Stimulated activated CD8-positive, alpha-beta memory T cell treated with anti-CD3 and anti-CD28 coated beads, Interleukin-12 subunit alpha, Interleukin-12 subunit beta, amount 100 ng/mL, for 24 hours (primary cell): ENCODE measurements at regions not wholly inside any gene's neighbourhood (a gene's known extent, or its start where the extent isn't known, plus 50 kb on each side); places are given as distances from the start of the nearest gene placed in this dataset.

Source experiments
- DNase-seq: peaks from one replicate; pipeline ENCODE4 v3.0.0-alpha.2; 2020; ENCODE audit errors: extremely low read depth

- no peak for DNase-seq
Observed at GRCh38 chr15:31243895-31244294, 82.7 kb upstream of the KLF13 start.

GRCh38 chr15:31245135-31245689, 81.4 kb upstream of the KLF13 start:
- no peak for DNase-seq

- no peak for DNase-seq
Observed at GRCh38 chr15:31245756-31246155, 80.9 kb upstream of the KLF13 start.

DNA sequence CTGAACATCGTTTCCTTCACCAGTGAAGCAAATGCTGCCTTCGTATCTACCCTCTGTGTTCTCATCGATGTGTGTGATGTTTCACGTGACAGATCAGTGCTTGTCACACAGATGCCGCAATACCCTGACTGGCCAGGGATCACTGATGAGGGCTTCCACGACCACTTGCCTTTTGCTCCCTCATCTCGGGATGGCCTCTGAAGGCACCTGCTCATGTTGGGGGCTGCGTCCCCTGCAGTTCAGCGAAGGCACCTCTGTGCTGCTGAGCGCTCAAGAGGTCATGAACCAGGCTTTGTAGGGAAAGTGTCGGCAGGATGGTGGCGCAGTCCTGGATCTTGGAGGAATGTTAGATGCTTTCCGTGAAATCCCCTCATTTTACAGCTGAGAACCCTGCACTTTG, 79.2 kb upstream of the KLF13 start:
- DNase-seq: no peak

GRCh38 chr15:31248263-31248662, 78.4 kb upstream of the KLF13 start:
- DNase-seq: no peak

DNA sequence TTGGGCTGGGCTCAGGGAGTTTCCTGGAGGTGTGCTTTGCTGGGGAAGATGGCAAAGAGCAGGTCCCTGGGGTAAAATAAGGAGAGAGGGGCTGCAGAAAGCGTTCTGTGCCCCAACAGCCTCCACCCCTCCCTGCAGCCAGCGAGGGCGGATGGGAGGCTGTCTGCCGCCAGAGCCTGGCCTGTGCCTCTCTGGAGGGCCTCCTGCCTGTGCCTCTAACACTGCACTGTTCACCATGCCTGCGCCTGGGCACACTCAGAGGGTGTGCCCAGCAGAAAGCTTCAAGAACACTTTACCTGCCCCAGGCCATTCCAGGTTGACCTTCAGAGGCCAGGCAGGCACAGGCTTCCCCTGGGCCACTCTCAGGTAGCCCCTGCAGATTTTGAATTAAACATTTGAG, 77.7 kb upstream of the KLF13 start:
- DNase-seq: no peak

DNA sequence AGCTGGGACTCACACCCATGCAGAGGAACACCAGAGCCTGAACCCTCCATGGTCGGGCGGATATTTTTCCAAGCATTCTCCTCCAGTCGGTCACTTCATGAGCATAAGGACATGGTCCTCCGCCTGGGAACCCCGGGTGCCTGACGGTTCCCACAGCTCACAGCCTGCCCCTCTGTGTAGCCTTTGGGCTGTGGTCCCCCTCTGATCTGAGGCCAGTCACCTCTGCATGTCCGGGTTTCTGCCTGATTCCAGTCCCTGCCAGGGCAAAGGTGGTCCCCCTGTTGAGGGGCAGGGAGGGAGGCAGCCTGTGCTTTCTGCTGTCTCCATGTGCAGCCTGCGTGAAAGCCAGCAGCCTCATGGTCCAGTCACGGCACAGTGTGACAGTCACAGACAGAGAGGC, 76.6 kb upstream of the KLF13 start:
- no peak for DNase-seq

DNA sequence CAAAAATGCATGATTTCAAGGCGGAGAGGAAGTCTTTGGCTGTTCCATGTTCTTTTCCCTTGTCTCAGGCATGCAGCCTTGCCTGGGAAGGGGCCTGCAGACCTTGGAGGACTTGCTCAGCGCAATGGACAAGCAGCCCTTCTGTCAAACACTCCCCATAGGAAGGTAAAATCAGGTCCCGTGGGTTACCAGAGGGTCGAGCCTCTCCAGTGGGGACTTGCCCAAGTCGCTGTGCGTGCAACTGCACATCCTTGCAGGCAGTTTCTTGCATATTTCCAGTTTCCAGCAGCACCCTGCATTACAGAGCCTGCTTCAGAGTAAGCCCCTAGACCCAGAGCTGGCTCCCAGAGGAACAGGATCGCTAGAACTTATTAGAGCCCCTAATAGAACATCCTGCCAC, 75.5 kb upstream of the KLF13 start:
- no peak for DNase-seq

GRCh38 chr15:31252171-31252785, 74.4 kb upstream of the KLF13 start:
- no peak for DNase-seq

DNA sequence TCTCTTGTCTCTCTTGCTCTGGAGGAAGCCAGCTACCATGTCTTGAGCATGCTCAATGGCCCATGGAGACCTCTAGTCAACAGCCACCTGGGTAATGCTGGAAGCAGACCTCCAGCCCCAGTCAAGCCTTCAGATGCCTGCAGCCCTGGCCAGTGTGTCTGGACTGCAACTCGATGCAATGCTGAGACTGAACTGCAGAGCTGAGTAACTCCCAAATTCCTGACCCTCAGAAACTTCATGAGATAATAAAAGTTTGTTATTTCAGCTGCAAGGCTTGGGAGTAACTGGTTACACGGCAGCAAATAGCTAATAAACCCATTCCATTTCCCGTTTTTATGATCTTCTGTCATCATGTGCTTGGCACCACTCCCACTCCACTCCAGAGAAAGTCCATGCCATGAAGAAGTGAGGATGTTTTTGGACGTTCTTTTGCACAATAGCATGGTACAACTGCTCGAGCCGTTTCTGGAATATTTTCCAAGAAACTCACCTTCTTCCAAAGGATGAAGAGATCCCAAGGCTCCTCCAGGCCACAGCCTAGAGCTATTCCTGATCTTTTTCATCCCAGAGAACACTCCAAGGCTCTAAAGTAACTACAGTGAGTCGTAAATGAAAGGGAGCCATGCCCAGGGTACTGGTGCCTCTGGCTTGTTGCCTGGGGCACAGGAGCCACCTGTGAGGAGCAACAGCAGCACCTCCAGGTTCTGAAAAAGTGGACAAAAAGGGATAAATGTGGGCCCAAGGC, 72.0 kb upstream of the KLF13 start:
- no peak for DNase-seq

DNA sequence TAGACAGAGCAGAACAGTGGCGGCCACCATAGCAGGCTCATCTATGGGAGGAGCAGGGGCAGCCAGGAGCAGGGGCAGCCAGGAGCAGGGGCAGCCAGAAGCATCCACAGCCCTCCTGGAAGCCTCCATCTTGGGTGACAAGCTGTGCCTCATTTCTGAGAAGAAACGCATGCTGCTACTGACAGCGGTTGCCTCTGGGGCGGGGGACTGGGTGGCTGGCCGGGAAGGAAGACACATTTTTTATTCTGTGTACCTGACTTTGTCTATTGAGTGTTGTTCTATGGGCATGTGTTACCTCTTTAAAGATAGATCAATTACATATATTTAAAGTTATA, 71.5 kb upstream of the KLF13 start:
- DNase-seq: no peak

DNA sequence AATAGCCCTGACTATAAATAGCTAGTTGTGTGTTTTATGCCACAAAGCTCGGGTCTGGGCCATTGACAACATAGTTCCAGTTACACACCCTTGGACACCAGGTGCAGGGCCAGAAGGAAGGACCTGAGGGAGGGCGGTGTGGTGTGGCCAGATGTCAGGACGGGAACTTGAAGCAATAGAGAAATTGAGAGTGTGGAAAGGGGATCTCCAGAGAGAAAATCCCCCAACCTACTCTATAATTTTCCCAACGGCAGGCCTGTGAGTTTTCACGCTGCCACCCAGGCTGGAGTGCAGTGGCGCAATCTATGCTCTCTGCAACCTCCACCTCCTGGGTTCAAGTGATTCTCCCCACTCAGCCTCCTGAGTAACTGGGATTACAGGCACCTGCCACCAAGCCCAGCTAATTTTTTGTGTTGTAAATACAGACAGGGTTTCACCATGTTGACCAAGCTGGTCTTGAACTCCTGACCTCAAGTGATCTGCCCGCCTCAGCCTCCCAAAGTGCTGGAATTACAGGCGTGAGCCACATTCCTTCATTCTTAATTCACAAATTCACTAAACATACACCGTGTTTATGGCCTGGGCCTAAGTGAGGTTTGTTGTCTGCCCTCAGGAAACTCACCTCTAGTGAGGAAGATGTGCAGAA, 70.8 kb upstream of the KLF13 start:
- no peak for DNase-seq

- no peak for DNase-seq
Observed at GRCh38 chr15:31256378-31257265, 70.0 kb upstream of the KLF13 start.

GRCh38 chr15:31257286-31257685, 69.3 kb upstream of the KLF13 start:
- no peak for DNase-seq

- DNase-seq: no peak
Observed at GRCh38 chr15:31258260-31258659, 68.4 kb upstream of the KLF13 start.

- DNase-seq: no peak
Observed at GRCh38 chr15:31259562-31260252, 66.9 kb upstream of the KLF13 start.

DNA sequence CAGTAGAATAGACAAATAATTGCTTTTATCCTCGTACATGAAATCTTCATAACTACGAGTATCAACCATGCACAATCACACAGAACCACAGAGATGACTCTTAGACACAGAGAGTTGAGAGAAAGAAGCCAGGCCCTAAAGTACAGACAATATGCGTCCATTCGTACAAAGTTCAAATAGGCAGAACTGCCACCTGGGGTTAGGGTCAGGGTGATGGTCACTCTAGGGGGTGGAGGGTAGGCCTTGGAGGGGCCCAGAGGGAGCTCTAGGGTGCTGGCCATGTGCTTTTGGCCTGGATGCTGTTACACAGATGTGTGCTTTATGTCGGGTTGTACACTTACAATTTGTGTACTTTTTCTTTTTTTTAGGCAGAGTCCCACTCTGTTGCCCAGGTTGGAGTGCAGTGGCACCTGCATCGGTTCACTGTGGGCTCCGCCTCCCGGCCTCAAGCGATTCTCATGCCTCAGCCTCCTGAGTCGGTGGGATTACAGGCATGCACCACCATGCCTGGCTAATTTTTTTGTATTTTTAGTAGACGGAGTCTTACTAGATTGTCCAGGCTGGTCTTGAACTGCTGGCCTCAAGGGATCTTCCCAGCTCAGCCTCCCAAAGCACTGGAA, 65.9 kb upstream of the KLF13 start:
- no peak for DNase-seq

DNA sequence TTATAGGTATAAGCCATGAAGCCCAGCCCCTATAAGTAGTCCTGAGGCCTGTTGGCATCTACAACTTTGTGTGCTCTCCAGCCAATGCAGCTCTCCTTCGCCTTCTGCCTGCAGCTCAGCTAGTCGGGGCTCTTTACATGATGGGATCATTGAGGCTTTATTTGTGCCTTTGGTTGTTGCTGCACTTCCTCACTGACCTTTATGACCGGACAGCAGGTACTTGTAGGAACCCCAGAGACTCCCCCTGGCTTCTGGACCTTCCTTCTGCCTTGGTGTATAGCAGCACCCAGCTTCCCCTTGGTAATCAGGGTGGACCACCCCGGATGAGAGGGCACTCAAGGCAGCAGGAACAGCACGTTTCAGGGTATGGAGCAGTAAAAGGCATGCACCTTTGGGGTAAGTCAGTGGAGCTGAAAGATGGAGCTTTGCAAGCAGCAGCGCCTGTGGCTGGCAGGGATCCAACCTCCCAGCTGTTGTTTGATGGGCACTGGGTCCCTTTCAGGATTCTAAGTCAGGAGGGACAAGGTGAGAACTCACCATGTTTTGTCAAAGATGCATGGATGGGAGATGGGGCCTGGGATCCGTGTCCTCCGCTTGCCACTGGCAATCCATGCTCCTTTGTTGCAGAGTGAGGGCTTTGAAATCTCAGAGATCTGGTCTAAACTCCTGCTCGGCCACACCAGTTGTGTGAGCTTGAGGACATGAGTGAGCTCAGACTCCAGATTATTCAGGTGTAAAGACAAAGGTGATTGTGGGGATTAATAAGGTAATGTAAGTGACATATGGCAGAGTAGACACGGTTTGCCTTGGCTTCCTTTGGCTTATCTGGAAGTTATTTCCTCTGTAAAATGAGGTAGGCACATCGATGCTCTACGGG, 65.1 kb upstream of the KLF13 start:
- DNase-seq: no peak

- no peak for DNase-seq
Observed at GRCh38 chr15:31262143-31262530, 64.5 kb upstream of the KLF13 start.
